Sigmoid colon (tissue), 6 donors: ENCODE measurements at regions not wholly inside any gene's neighbourhood (a gene's known extent, or its start where the extent isn't known, plus 50 kb on each side); places are given as distances from the start of the nearest gene placed in this dataset.

Source experiments
- DNase-seq: peaks from one replicate; pipeline ENCODE4 v3.0.0-alpha.2; 2019
- H3K27ac ChIP-seq, 4 donors: fragments of 200-600 bp; sonication (generic); one replicate each; pipeline ENCODE4 v1.5.1; 2016 to 2019; ENCODE audit warnings: mild to moderate bottlenecking in 1 of 4
- H3K27me3 ChIP-seq, 3 donors: fragments of 200-600 bp; sonication (generic); one replicate each; pipeline ENCODE4 v1.5.1; 2019; ENCODE audit warnings: mild to moderate bottlenecking in 1 of 3
- H3K36me3 ChIP-seq, 4 donors: fragments of 200-600 bp; sonication (generic); one replicate each; pipeline ENCODE4 v1.5.1; 2016 to 2019
- H3K4me1 ChIP-seq, 4 donors: fragments of 200-600 bp; sonication (generic); one replicate each; pipeline ENCODE4 v1.5.1; 2017 to 2019
- H3K4me3 ChIP-seq, 4 donors: fragments of 200-600 bp; sonication (generic); one replicate each; pipeline ENCODE4 v1.5.1; 2017 to 2019; ENCODE audit warnings: mild to moderate bottlenecking in 2 of 4, moderate library complexity in 1 of 4
- H3K9me3 ChIP-seq, 4 donors: fragments of 200-600 bp in 3 of 4; sonication (generic) in 3 of 4; one replicate each; pipeline versions ENCODE4 v1.5.1 to v1.6.1; 2013 to 2019
- CTCF ChIP-seq, 4 experiments: fragments of 450-650 bp in 3 of 4; fragments of 200-600 bp in 1 of 4; IDR thresholded peaks; one replicate each; pipeline ENCODE4 v1.5.1; 2016 to 2019; ENCODE audit warnings: antibody characterized with exemption in 4 of 4, mild to moderate bottlenecking in 3 of 4, moderate library complexity in 2 of 4
- EP300 ChIP-seq, 4 donors: sonication (generic); formaldehyde crosslinking; IDR thresholded peaks; one replicate each; pipeline ENCODE4 v1.6.1; 2017; ENCODE audit warnings: antibody characterized with exemption in 4 of 4
- POLR2A ChIP-seq, 2 donors: fragments of 450-650 bp; IDR thresholded peaks; one replicate each; pipeline ENCODE4 v1.6.1; 2016; ENCODE audit warnings: antibody characterized with exemption in 2 of 2, mild to moderate bottlenecking in 2 of 2, moderate library complexity in 2 of 2
- POLR2AphosphoS5 ChIP-seq, 4 donors: sonication (generic); formaldehyde crosslinking; IDR thresholded peaks; one replicate each; pipeline ENCODE4 v1.6.1; 2017; ENCODE audit warnings: antibody characterized with exemption in 4 of 4
- WGBS, 2 donors: extraction: QIAGEN DNeasy Blood & Tissue Kit; methylation state at CpG; one replicate each; pipeline ENCODE4 v1.1.7; 2013; 5-methylcytosine and 5-hydroxymethylcytosine counted together
- intact Hi-C: fragments of 100-400 bp; cut with DNase I; formaldehyde crosslinking; loops from one replicate; pipeline ENCODE4 v1.15.1; 2023
- donor health status: healthy with polysubstance abuse.
- donor health status: healthy.

- Histone ChIP-seq H3K9me3 (no peaks in the 10 kb centered on the region), H3K27ac (no peak overlapping the region), H3K27me3 (no peaks in the 10 kb centered on the region), H3K4me3 (no peak overlapping the region), H3K4me1 (no peaks in the 10 kb centered on the region), H3K36me3 (no peaks in the 10 kb centered on the region)
- no peak for DNase-seq
- intact Hi-C loops: no loop called here
- 51 to 56% methylated on average over 3 of the region's 3 CpGs for whole genome bisulfite sequencing, 2 donors
- TF ChIP-seq POLR2AphosphoS5 (IDR thresholded peaks at IDR 0.05) (no peak), EP300 (IDR thresholded peaks at IDR 0.05) (no peak)
These were observed 233.2 kb upstream of the PRKCQ start for GRCh38 chr10:6813306-6813705.

- no peaks in the 10 kb centered on the region for H3K9me3 ChIP-seq
- no peaks in the 10 kb centered on the region for H3K36me3 ChIP-seq
- H3K4me1 ChIP-seq: no peaks in the 10 kb centered on the region
- 66 to 77% methylated on average over 3 of the region's 3 CpGs for WGBS, 2 donors
- intact Hi-C loops: no loop called here
- H3K27me3 ChIP-seq: no peaks in the 10 kb centered on the region
- no peak for TF ChIP-seq POLR2A (IDR thresholded peaks at IDR 0.05)
- TF ChIP-seq CTCF (IDR thresholded peaks at IDR 0.05): no peak
- TF ChIP-seq POLR2AphosphoS5 (IDR thresholded peaks at IDR 0.05): no peak
- no peak for TF ChIP-seq EP300 (IDR thresholded peaks at IDR 0.05)
- H3K27ac ChIP-seq: no peak overlapping the region
- H3K4me3 ChIP-seq: no peak overlapping the region
- no peak for DNase-seq
These were observed 231.1 kb upstream of the PRKCQ start for GRCh38 chr10:6811153-6811552.

- H3K27ac ChIP-seq: no peak overlapping the region
- DNase-seq: no peak
- no peak for TF ChIP-seq CTCF (IDR thresholded peaks at IDR 0.05)
- no peak for TF ChIP-seq POLR2AphosphoS5 (IDR thresholded peaks at IDR 0.05)
- no peak for TF ChIP-seq POLR2A (IDR thresholded peaks at IDR 0.05)
- TF ChIP-seq EP300 (IDR thresholded peaks at IDR 0.05): no peak
- no peaks in the 10 kb centered on the region for H3K36me3 ChIP-seq
- H3K4me1 ChIP-seq: no peaks in the 10 kb centered on the region
- no peak overlapping the region for H3K4me3 ChIP-seq
- intact Hi-C loops: no loop called here
- no peaks in the 10 kb centered on the region for H3K27me3 ChIP-seq
- no peaks in the 10 kb centered on the region for H3K9me3 ChIP-seq
- WGBS, 2 donors: 33 to 79% methylated on average over 1 of the region's 1 CpG
These were observed 223.3 kb upstream of the PRKCQ start for GRCh38 chr10:6803427-6803783.

- no peak overlapping the region for H3K27ac ChIP-seq
- TF ChIP-seq CTCF (IDR thresholded peaks at IDR 0.05) (no peak), POLR2A (IDR thresholded peaks at IDR 0.05) (no peak), POLR2AphosphoS5 (IDR thresholded peaks at IDR 0.05) (no peak), EP300 (IDR thresholded peaks at IDR 0.05) (no peak)
- intact Hi-C loops: no loop called here
- no peaks in the 10 kb centered on the region for H3K27me3 ChIP-seq
- WGBS, 2 donors: 59 to 67% methylated on average over 6 of the region's 6 CpGs
- H3K4me1 ChIP-seq: no peaks in the 10 kb centered on the region
- H3K4me3 ChIP-seq: no peak overlapping the region
- H3K9me3 ChIP-seq: no peaks in the 10 kb centered on the region
- no peaks in the 10 kb centered on the region for H3K36me3 ChIP-seq
- DNase-seq: no peak
These were observed 222.8 kb upstream of the PRKCQ start for GRCh38 chr10:6802759-6803426.

GRCh38 chr10:6796231-6796630 lies 216.2 kb upstream of the PRKCQ start:
- H3K27me3 ChIP-seq: no peaks in the 10 kb centered on the region

More at GRCh38 chr10:6796231-6796630, 216.2 kb upstream of the PRKCQ start:
- Histone ChIP-seq H3K9me3 (no peaks in the 10 kb centered on the region), H3K4me3 (no peak overlapping the region), H3K36me3 (no peaks in the 10 kb centered on the region), H3K4me1 (no peaks in the 10 kb centered on the region), H3K27ac (no peak overlapping the region)
- intact Hi-C loops: no loop called here
- TF ChIP-seq POLR2A (IDR thresholded peaks at IDR 0.05) (no peak), EP300 (IDR thresholded peaks at IDR 0.05) (no peak), CTCF (IDR thresholded peaks at IDR 0.05) (no peak), POLR2AphosphoS5 (IDR thresholded peaks at IDR 0.05) (no peak)
- WGBS, 2 donors: 71 to 85% methylated on average over 3 of the region's 3 CpGs
- DNase-seq: no peak
